ENCODE measurements at regions not wholly inside any gene's neighbourhood (a gene's known extent, or its start where the extent isn't known, plus 50 kb on each side); places are given as distances from the start of the nearest gene placed in this dataset.

DNA sequence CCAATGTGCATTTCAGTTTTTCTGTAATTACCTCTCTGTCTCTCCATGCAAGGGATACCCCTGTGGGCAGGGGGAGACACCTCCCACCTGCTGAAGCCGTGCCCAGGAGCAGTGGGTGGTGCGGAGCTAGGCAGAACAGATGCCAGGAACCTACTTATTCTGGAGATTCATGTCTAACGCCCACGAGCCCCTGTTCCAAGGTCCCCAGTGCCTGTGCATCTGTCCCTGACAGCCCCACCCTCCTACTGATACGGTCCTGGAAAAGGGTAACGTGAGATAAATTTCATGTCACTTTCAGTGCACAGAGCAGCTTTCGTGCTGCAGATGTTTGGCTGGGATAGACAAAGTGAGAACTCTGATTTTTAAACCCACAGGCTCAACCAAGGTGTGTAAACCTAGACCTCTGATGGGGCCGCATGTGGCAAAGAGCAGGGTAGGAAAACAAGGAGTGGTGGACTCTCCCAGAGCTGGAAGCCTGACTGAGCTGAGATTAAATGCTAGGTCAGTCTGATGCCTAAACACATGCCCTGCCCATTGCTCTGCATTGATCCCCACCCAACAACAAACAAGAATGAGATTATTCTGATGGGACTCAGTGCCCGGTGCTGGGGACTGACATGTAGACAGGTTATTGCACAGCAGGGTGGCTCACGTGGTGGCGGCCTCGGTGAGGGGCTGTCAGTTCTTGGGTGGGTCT is 123.6 kb upstream of the GDF10 start:
- DNase-seq (no peak), ATAC-seq (peak in 1 of 8 donors; percentile 17)
- no peaks in the 10 kb centered on the region for H3K9me3 ChIP-seq
- no peak overlapping the region for H3K4me3 ChIP-seq
- 72 to 76% methylated on average over 12 of the region's 12 CpGs for WGBS, 2 donors
- no peak overlapping the region for H3K27ac ChIP-seq
- intact Hi-C loops (cut with DNase I) = no loop called here
- no peaks in the 10 kb centered on the region for H3K27me3 ChIP-seq
- no peaks in the 10 kb centered on the region for H3K36me3 ChIP-seq
- H3K4me1 ChIP-seq = no peaks in the 10 kb centered on the region
- no peak for TF ChIP-seq CTCF (IDR thresholded peaks at IDR 0.05)

DNA sequence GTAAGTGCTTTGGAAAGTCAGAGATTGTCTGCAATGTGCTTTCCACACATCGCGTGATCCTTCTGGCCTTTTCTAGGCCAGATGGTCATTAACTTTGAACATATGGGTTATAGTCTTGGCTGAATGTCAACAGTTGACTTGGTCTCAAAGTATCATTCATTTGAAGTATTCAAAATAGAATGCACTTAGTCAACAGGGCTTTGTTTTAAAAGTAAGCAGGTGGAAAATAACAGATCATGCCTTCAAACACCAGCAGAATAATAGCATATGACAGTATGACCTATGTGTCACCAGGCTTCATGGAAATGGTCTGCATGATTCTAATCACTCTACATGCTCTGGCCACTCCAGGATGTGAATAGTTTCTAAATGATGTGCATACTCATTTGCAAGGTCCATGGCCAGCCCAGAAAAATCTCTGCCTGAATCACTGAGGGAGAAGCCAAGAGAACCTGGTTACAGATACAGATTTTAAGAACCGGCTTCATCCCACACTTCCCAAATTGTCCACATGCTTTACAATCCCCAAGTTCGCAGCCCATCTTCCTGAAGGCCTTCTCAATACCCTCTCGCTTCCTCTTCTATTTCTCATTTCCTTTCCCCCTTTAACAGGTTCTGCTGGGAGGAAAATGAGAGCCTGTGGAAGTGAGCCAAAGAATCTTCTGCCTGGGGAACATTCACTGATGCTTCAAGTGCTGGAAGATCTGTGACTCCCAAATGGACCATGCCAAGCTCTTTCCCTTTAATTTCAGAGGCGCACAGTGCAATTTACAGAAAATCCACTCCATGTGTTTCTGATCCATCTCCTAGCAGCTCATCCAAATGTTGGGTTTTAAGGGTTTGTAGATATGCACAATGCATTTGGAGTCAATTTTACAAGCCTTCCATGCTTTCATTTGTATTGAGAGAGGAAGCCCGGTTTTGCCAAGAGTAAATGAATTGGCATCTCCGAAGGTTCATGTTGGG is 122.8 kb upstream of the GDF10 start:
- WGBS, 2 donors = 84% methylated on average over 8 of the region's 8 CpGs
- no peaks in the 10 kb centered on the region for H3K27me3 ChIP-seq
- TF ChIP-seq CTCF (IDR thresholded peaks at IDR 0.05) = no peak
- intact Hi-C loops (cut with DNase I) = no loop called here
- no peak overlapping the region for H3K4me3 ChIP-seq
- H3K27ac ChIP-seq = no peak overlapping the region
- DNase-seq = no peak
- H3K9me3 ChIP-seq = no peaks in the 10 kb centered on the region
- H3K36me3 ChIP-seq = no peaks in the 10 kb centered on the region
- no peaks in the 10 kb centered on the region for H3K4me1 ChIP-seq
- ATAC-seq = no peak

- intact Hi-C loops (cut with DNase I) = no loop called here
- H3K4me1 ChIP-seq = no peaks in the 10 kb centered on the region
- ATAC-seq (peak in 1 of 8 donors; percentile 23), DNase-seq (no peak)
- 83 to 89% methylated on average over 5 of the region's 5 CpGs for WGBS, 2 donors
- H3K27ac ChIP-seq = no peak overlapping the region
- TF ChIP-seq CTCF (IDR thresholded peaks at IDR 0.05) = no peak
- H3K27me3 ChIP-seq = no peaks in the 10 kb centered on the region
- no peaks in the 10 kb centered on the region for H3K9me3 ChIP-seq
- H3K36me3 ChIP-seq = no peaks in the 10 kb centered on the region
- no peak overlapping the region for H3K4me3 ChIP-seq
Measured at GRCh38 chr10:47178537-47179290, 121.3 kb upstream of the GDF10 start.

DNA sequence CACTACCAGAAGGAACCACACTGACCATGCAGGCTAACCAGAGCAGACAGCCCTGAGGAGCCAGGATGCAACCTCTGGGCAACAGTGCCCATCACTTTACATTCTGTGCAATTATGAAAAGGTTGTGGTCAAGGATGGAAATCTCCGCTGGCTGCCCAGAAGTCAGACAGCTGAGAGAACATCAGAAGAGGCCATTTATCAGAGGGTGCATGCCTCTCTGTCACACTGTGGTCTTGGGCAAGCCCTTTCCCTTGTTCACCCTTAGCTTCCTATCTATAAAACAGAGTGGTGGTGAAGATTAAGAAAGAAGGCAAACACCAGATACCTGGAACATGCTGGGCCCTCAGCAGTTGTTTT is 120.7 kb upstream of the GDF10 start:
- no peaks in the 10 kb centered on the region for H3K9me3 ChIP-seq
- intact Hi-C loops (cut with DNase I) = no loop called here
- no peak for DNase-seq
- no peak for ATAC-seq
- no peaks in the 10 kb centered on the region for H3K36me3 ChIP-seq
- no peaks in the 10 kb centered on the region for H3K27me3 ChIP-seq
- WGBS, 2 donors = 93% methylated on average over 1 of the region's 1 CpG
- no peaks in the 10 kb centered on the region for H3K4me1 ChIP-seq
- no peak for TF ChIP-seq CTCF (IDR thresholded peaks at IDR 0.05)
- H3K4me3 ChIP-seq = no peak overlapping the region
- H3K27ac ChIP-seq = no peak overlapping the region
